NCI-H128 (cell line): ENCODE measurements at regions not wholly inside any gene's neighbourhood (a gene's known extent, or its start where the extent isn't known, plus 50 kb on each side); places are given as distances from the start of the nearest gene placed in this dataset.

ENCODE experiments used
- DNase-seq: peaks from one replicate; lab custom pipeline; 2025; ENCODE audit not compliant: unreplicated experiment; lab: John Stamatoyannopoulos, UW

- no peak for DNase-seq
These were observed 446.6 kb downstream of the ANKRD7 start for GRCh38 chr7:118671149-118671548.

GRCh38 chr7:118684796-118685195 lies 460.3 kb downstream of the ANKRD7 start:
- no peak for DNase-seq

GRCh38 chr7:118689403-118689802 lies 464.9 kb downstream of the ANKRD7 start:
- no peak for DNase-seq

- DNase-seq = no peak
These were observed 472.4 kb downstream of the ANKRD7 start for GRCh38 chr7:118696879-118697278.

- no peak for DNase-seq
These were observed 474.7 kb downstream of the ANKRD7 start for GRCh38 chr7:118699222-118699621.

- DNase-seq = no peak
These were observed 484.2 kb downstream of the ANKRD7 start for GRCh38 chr7:118708741-118709140.

- DNase-seq = no peak
These were observed 487.2 kb downstream of the ANKRD7 start for GRCh38 chr7:118711688-118712087.

GRCh38 chr7:118713039-118713438 lies 488.5 kb downstream of the ANKRD7 start:
- DNase-seq = no peak

GRCh38 chr7:118720632-118721031 lies 496.1 kb downstream of the ANKRD7 start:
- no peak for DNase-seq

GRCh38 chr7:118731854-118732253 lies 507.4 kb downstream of the ANKRD7 start:
- DNase-seq = no peak

GRCh38 chr7:118734541-118734940 lies 510.0 kb downstream of the ANKRD7 start:
- DNase-seq = no peak

GRCh38 chr7:118735441-118735840 lies 510.9 kb downstream of the ANKRD7 start:
- DNase-seq = no peak

- DNase-seq = no peak
These were observed 513.4 kb downstream of the ANKRD7 start for GRCh38 chr7:118737935-118738334.

- no peak for DNase-seq
These were observed 521.4 kb downstream of the ANKRD7 start for GRCh38 chr7:118745927-118746326.

GRCh38 chr7:118747473-118747872 lies 523.0 kb downstream of the ANKRD7 start:
- no peak for DNase-seq

GRCh38 chr7:118753479-118753878 lies 529.0 kb downstream of the ANKRD7 start:
- DNase-seq = no peak

GRCh38 chr7:118754608-118755007 lies 530.1 kb downstream of the ANKRD7 start:
- DNase-seq = no peak

GRCh38 chr7:118755067-118755625 lies 530.6 kb downstream of the ANKRD7 start:
- DNase-seq = no peak

GRCh38 chr7:118757066-118757465 lies 532.6 kb downstream of the ANKRD7 start:
- no peak for DNase-seq

- DNase-seq = no peak
These were observed 534.1 kb downstream of the ANKRD7 start for GRCh38 chr7:118758582-118758981.

- DNase-seq = no peak
These were observed 535.4 kb downstream of the ANKRD7 start for GRCh38 chr7:118759921-118760320.

- no peak for DNase-seq
These were observed 537.9 kb downstream of the ANKRD7 start for GRCh38 chr7:118762451-118762850.

GRCh38 chr7:118764221-118764620 lies 539.7 kb downstream of the ANKRD7 start:
- no peak for DNase-seq

- DNase-seq = no peak
These were observed 547.2 kb downstream of the ANKRD7 start for GRCh38 chr7:118771672-118772071.
